HEK293T (cell line): ENCODE measurements at regions not wholly inside any gene's neighbourhood (a gene's known extent, or its start where the extent isn't known, plus 50 kb on each side); places are given as distances from the start of the nearest gene placed in this dataset.
A peak's percentile ranks its signal among the peaks of the same experiment; 100 is the strongest.

Source experiments
- CTCF ChIA-PET: fragments of 350-600 bp; formaldehyde crosslinking; extraction: SDS; loops from one replicate; lab custom pipeline; 2021; ENCODE audit warnings: antibody characterized with exemption, inconsistent platforms; lab: Yijun Ruan, JAX
- POLR2A ChIA-PET: fragments of 350-600 bp; formaldehyde crosslinking; extraction: SDS; loops from one replicate; lab custom pipeline; 2020; ENCODE audit warnings: antibody characterized with exemption, inconsistent platforms; lab: Yijun Ruan, JAX
- DNase-seq: peaks from one replicate; pipeline ENCODE4 v3.0.0; 2012; ENCODE audit warnings: mixed read lengths; ENCODE audit errors: extremely low spot score
- ARNT ChIP-seq: fragments of 450-650 bp; IDR thresholded peaks from 2 replicates; pipeline ENCODE4 v1.6.1; 2017; ENCODE audit warnings: mild to moderate bottlenecking
- BHLHE40 ChIP-seq: fragments of 450-650 bp; IDR thresholded peaks from 2 replicates; pipeline ENCODE4 v1.6.1; 2016; ENCODE audit warnings: mild to moderate bottlenecking, moderate library complexity, borderline replicate concordance
- CTBP1 ChIP-seq: fragments of 450-650 bp; IDR thresholded peaks from 2 replicates; pipeline ENCODE4 v1.6.1; 2016; ENCODE audit warnings: borderline replicate concordance
- ELF4 ChIP-seq: fragments of 450-650 bp; IDR thresholded peaks from 2 replicates; pipeline ENCODE4 v1.6.1; 2017; ENCODE audit warnings: antibody characterized with exemption
- FOXA1 ChIP-seq: fragments of 450-650 bp; IDR thresholded peaks from 2 replicates; pipeline ENCODE4 v1.6.1; 2016; ENCODE audit warnings: mild to moderate bottlenecking
- FOXK2 ChIP-seq: fragments of 450-650 bp; IDR thresholded peaks from 2 replicates; pipeline ENCODE4 v1.6.1; 2016; ENCODE audit warnings: mild to moderate bottlenecking
- FOXM1 ChIP-seq: fragments of 450-650 bp; IDR thresholded peaks from 2 replicates; pipeline ENCODE4 v1.6.1; 2017; ENCODE audit warnings: mild to moderate bottlenecking, borderline replicate concordance
- HDGF ChIP-seq: fragments of 450-650 bp; IDR thresholded peaks from 2 replicates; pipeline ENCODE4 v1.6.1; 2017; ENCODE audit warnings: antibody characterized with exemption, borderline replicate concordance
- L3MBTL2 ChIP-seq: fragments of 450-650 bp; conservative IDR thresholded peaks from 2 replicates; pipeline ENCODE4 v1.6.1; 2016; ENCODE audit warnings: mild to moderate bottlenecking
- LEF1 ChIP-seq: fragments of 450-650 bp; IDR thresholded peaks from 2 replicates; pipeline ENCODE4 v1.6.1; 2017; ENCODE audit warnings: mild to moderate bottlenecking, borderline replicate concordance
- NFRKB ChIP-seq: fragments of 450-650 bp; IDR thresholded peaks from 2 replicates; pipeline ENCODE4 v1.6.1; 2016; ENCODE audit warnings: mild to moderate bottlenecking, moderate library complexity
- SP1 ChIP-seq: fragments of 450-650 bp; IDR thresholded peaks from 2 replicates; pipeline ENCODE4 v1.6.1; 2017
- SUZ12 ChIP-seq: fragments of 450-650 bp; IDR thresholded peaks from 2 replicates; pipeline ENCODE4 v1.6.1; 2016; ENCODE audit warnings: mild to moderate bottlenecking
- TARDBP ChIP-seq: fragments of 450-650 bp; IDR thresholded peaks from 2 replicates; pipeline ENCODE4 v1.6.1; 2016
- ZNF384 ChIP-seq: fragments of 450-650 bp; IDR thresholded peaks from 2 replicates; pipeline ENCODE4 v1.6.1; 2016
- TF ChIP-seq, protein P1 (sequence below): fragments of 450-650 bp; IDR thresholded peaks from 2 replicates; pipeline ENCODE4 v1.6.1; 2016

- DNase-seq = no peak
- ChIA-PET CTCF (no interaction called here), POLR2A (no interaction called here)
- TF ChIP-seq FOXM1 (no peak), ARNT (no peak), SUZ12 (no peak), FOXA1 (no peak), CTBP1 (no peak), LEF1 (no peak), ZNF384 (no peak), TARDBP (no peak), FOXK2 (no peak), BHLHE40 (no peak), ELF4 (no peak), NFRKB (no peak), HDGF (no peak), SP1 (no peak)
Observed at GRCh38 chr1:59007820-59008598, 224.2 kb upstream of the JUN start.

GRCh38 chr1:59008599-59009347 is 224.9 kb upstream of the JUN start:
- TF ChIP-seq BHLHE40 (no peak), FOXK2 (no peak), LEF1 (no peak), SUZ12 (no peak), ARNT (no peak), L3MBTL2 (no peak)
- POLR2A ChIA-PET = no interaction called here
- CTCF ChIA-PET = no interaction called here
- no peak for DNase-seq

DNA sequence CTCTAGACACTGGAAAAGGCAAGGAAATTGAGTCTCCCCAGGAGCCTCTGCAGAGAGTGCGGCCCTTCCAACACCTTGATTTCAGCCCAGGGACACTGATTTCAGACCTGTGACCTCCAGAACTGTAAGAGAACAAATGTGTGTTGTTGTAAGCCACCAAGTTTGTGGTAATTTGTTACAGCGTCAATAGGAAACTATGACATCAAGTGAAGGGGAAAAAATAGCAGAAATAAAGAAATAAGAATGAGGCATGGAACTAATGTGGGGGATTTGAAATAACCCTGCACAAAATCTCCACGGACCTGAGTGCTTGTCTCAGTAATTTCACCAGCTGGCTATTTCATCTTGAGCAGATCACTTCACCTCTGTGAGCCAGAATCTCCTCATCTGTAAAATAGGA is 227.8 kb upstream of the JUN start:
- TF ChIP-seq L3MBTL2 = no peak
- TF ChIP-seq SP1 = no peak
- TF ChIP-seq TARDBP = no peak
- no peak for TF ChIP-seq ARNT
- TF ChIP-seq BHLHE40 = no peak
- TF ChIP-seq HDGF = no peak
- no peak for TF ChIP-seq SUZ12
- no peak for TF ChIP-seq ZNF384
- TF ChIP-seq CTBP1 = no peak
- TF ChIP-seq NFRKB = no peak
- TF ChIP-seq, protein P1, sequence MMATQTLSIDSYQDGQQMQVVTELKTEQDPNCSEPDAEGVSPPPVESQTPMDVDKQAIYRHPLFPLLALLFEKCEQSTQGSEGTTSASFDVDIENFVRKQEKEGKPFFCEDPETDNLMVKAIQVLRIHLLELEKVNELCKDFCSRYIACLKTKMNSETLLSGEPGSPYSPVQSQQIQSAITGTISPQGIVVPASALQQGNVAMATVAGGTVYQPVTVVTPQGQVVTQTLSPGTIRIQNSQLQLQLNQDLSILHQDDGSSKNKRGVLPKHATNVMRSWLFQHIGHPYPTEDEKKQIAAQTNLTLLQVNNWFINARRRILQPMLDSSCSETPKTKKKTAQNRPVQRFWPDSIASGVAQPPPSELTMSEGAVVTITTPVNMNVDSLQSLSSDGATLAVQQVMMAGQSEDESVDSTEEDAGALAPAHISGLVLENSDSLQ = no peak
- TF ChIP-seq LEF1 = no peak
- no peak for TF ChIP-seq FOXK2
- no peak for TF ChIP-seq FOXM1
- no peak for TF ChIP-seq FOXA1
- TF ChIP-seq ELF4 = no peak
- ChIA-PET POLR2A (interaction anchor here (3.9 kb wide), 1 partner anchor 229 kb away, joined by 20 read pairs; the partner anchor contains the start of gene JUN), CTCF (no interaction called here)

GRCh38 chr1:59012378-59012777 is 228.5 kb upstream of the JUN start:
- ChIA-PET CTCF (no interaction called here), POLR2A (interaction anchor here (1.0 to 3.9 kb wide), 2 partner anchors 229 to 232 kb away, joined by 3 to 20 read pairs; partner anchors contain the start of gene JUN)
- TF ChIP-seq, protein P1 = no peak
- no peak for TF ChIP-seq CTBP1
- DNase-seq = no peak

More for the DNA sequence above, 227.8 kb upstream of the JUN start:
- no peak for DNase-seq

GRCh38 chr1:59013276-59013927 is 229.6 kb upstream of the JUN start:
- peak; percentile 78 for DNase-seq
- POLR2A ChIA-PET = interaction anchor here (1.0 to 3.9 kb wide), 5 partner anchors 139 to 233 kb away, joined by 3 to 20 read pairs (median 3); partner anchors contain the start of gene JUN
- TF ChIP-seq FOXK2 (no peak), BHLHE40 (no peak), ARNT (no peak), TARDBP (no peak), SP1 (no peak), SUZ12 (no peak), ZNF384 (no peak), L3MBTL2 (no peak), FOXA1 (no peak), NFRKB (no peak), FOXM1 (no peak), HDGF (no peak), ELF4 (no peak), LEF1 (no peak), CTBP1 (0 out of 2 replicates have a peak, but pooled peaks have one; percentile 69)
- TF ChIP-seq, protein P1 = peak; percentile 69
- CTCF ChIA-PET = no interaction called here
